HepG2 (cell line): ENCODE measurements at regions not wholly inside any gene's neighbourhood (a gene's known extent, or its start where the extent isn't known, plus 50 kb on each side); places are given as distances from the start of the nearest gene placed in this dataset.

Experiments used
- ARNTL ChIP-seq: sonication (generic); formaldehyde crosslinking; IDR thresholded peaks from 2 replicates; pipeline ENCODE4 v1.4.0; 2020; ENCODE audit warnings: mild to moderate bottlenecking, missing genetic modification reagents
- CBX2 ChIP-seq, 2 experiments: fragments of 200-600 bp in 1 of 2; sonication (generic); formaldehyde crosslinking in 1 of 2; IDR thresholded peaks; 2 replicates each; pipeline versions ENCODE4 v1.7.0 to v1.8.1; 2018 to 2022; ENCODE audit warnings: low read depth in 2 of 2, low read length in 1 of 2, mild to moderate bottlenecking in 1 of 2, missing genetic modification reagents in 1 of 2
- FOXK1 ChIP-seq: sonication (generic); formaldehyde crosslinking; IDR thresholded peaks from 2 replicates; pipeline ENCODE4 v1.4.0; 2020; ENCODE audit warnings: low read depth, missing genetic modification reagents, borderline replicate concordance
- HDAC1 ChIP-seq: sonication (generic); formaldehyde crosslinking; IDR thresholded peaks from 2 replicates; pipeline ENCODE4 v1.5.1; 2020; ENCODE audit warnings: mild to moderate bottlenecking, missing genetic modification reagents
- KDM2A ChIP-seq: sonication (generic); formaldehyde crosslinking; IDR thresholded peaks from 2 replicates; pipeline ENCODE4 v1.4.0; 2020; ENCODE audit warnings: low read depth, missing genetic modification reagents, borderline replicate concordance
- NFKBIZ ChIP-seq: IDR thresholded peaks from 2 replicates; pipeline ENCODE4 v1.6.1; 2018; ENCODE audit warnings: missing genetic modification reagents, missing compliant biosample characterization
- RORA ChIP-seq: sonication (generic); formaldehyde crosslinking; IDR thresholded peaks from 2 replicates; pipeline ENCODE4 v1.5.0; 2020; ENCODE audit warnings: mild to moderate bottlenecking, missing genetic modification reagents, moderate library complexity
- SIN3A ChIP-seq: IDR thresholded peaks from 2 replicates; pipeline ENCODE4 v1.6.1; 2011; ENCODE audit warnings: low read depth, mild to moderate bottlenecking, control low read depth, low read length, borderline replicate concordance
- SYNCRIP ChIP-seq: fragments of 200-400 bp; formaldehyde crosslinking; IDR thresholded peaks from 2 replicates; pipeline ENCODE4 v1.6.1; 2018; ENCODE audit warnings: mild to moderate bottlenecking, low read depth, low read length; ENCODE audit not compliant: insufficient read depth
- TBL1XR1 ChIP-seq: fragments of 150-350 bp; IDR thresholded peaks from 2 replicates; pipeline ENCODE4 v1.6.1; 2014; ENCODE audit warnings: borderline replicate concordance, low read length; ENCODE audit not compliant: partially characterized antibody
- TBP ChIP-seq: sonication (generic); formaldehyde crosslinking; IDR thresholded peaks from 2 replicates; pipeline ENCODE4 v1.5.0; 2020; ENCODE audit warnings: missing genetic modification reagents
- ZFP37 ChIP-seq: sonication (generic); formaldehyde crosslinking; IDR thresholded peaks from 2 replicates; pipeline ENCODE4 v1.4.0; 2020; ENCODE audit warnings: missing genetic modification reagents, borderline replicate concordance
- ZNF101 ChIP-seq: sonication (generic); formaldehyde crosslinking; IDR thresholded peaks from 2 replicates; pipeline ENCODE4 v1.4.0; 2020; ENCODE audit warnings: mild to moderate bottlenecking, low read depth, missing genetic modification reagents, borderline replicate concordance
- ZNF138 ChIP-seq: sonication (generic); formaldehyde crosslinking; IDR thresholded peaks from 2 replicates; pipeline ENCODE4 v1.5.0; 2020; ENCODE audit warnings: mild to moderate bottlenecking, low read depth, missing genetic modification reagents
- ZNF205 ChIP-seq: IDR thresholded peaks from 2 replicates; pipeline ENCODE4 v1.6.1; 2018; ENCODE audit warnings: missing biosample characterization, missing genetic modification reagents
- ZNF335 ChIP-seq: sonication (generic); formaldehyde crosslinking; IDR thresholded peaks from 2 replicates; pipeline ENCODE4 v1.4.0; 2020; ENCODE audit warnings: missing genetic modification reagents
- ZNF407 ChIP-seq: sonication (generic); formaldehyde crosslinking; IDR thresholded peaks from one replicate; pipeline ENCODE4 v1.5.1; 2020; ENCODE audit warnings: mild to moderate bottlenecking, missing genetic modification reagents; ENCODE audit errors: not compliant biosample characterization
- ZNF614 ChIP-seq: IDR thresholded peaks from 2 replicates; pipeline ENCODE4 v1.6.1; 2018; ENCODE audit warnings: missing biosample characterization, missing genetic modification reagents, inconsistent platforms, borderline replicate concordance
- ZNF770 ChIP-seq: sonication (generic); formaldehyde crosslinking; IDR thresholded peaks from 2 replicates; pipeline ENCODE4 v1.5.0; 2020; ENCODE audit warnings: mild to moderate bottlenecking, missing genetic modification reagents
- ZNF780A ChIP-seq: sonication (generic); formaldehyde crosslinking; IDR thresholded peaks from 2 replicates; pipeline ENCODE4 v1.8.0; 2022; ENCODE audit warnings: mild to moderate bottlenecking, missing genetic modification reagents, moderate library complexity

DNA sequence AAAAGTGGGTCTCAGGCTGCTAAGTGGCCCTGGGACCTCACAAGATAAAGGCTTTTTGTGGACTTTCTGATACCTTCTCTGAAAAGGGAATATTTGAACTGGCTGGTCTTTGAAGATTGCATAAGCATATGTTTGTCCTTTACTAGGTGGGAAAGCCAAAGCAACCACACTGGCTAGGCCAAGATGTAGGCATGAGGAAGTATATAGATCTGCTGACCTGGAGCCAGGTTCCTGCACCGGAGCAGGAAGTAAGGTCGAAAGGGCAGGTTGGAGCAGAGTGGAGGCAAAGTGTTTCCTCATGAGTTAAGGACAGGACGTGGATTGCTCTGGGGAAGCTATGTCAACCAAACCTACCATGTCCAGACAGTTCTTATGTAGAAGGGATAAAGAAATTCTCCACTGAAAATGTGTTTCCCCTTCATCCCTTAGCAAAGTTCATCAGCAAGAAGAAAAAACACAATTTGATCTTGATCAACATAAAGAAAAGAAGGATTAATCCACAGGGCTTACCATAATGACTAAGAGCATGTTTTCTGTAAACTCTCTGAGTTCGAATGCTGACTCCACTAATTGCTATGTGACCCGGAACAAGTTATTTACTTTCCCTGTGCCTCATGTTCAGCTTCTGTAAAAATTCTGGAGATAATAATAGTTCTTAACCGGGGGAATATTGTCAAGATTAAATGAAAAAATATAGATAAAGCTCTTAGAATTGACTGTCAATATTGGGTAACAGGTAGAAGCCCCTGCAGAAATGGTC lies 156.1 kb upstream of the SRD5A2 start (continued):
- TF ChIP-seq RORA (CRISPR knock-in tag) = no peak
- no peak for TF ChIP-seq ZNF101 (CRISPR knock-in tag)
- no peak for TF ChIP-seq TBL1XR1
- TF ChIP-seq TBP = no peak
- TF ChIP-seq FOXK1 (CRISPR knock-in tag) = peak; percentile 46; the same call in 1 of the 2 replicates
- no peak for TF ChIP-seq ZNF138 (CRISPR knock-in tag)
- TF ChIP-seq ZNF770 (CRISPR knock-in tag) = no peak
- TF ChIP-seq HDAC1 (CRISPR knock-in tag) = peak; percentile 75
- TF ChIP-seq ZNF407 (CRISPR knock-in tag) = no peak
- TF ChIP-seq ZFP37 = no peak
- TF ChIP-seq SIN3A = no peak
- TF ChIP-seq ZNF335 (CRISPR knock-in tag) = peak; percentile 70
- 0 out of 2 replicates have a peak, but pooled peaks have one; percentile 35 for TF ChIP-seq KDM2A (CRISPR knock-in tag)
- no peak for TF ChIP-seq ZNF205 (CRISPR knock-in tag)
- TF ChIP-seq ZNF614 (CRISPR knock-in tag) = peak; percentile 44; the same call in 1 of the 2 replicates
- TF ChIP-seq ARNTL (CRISPR knock-in tag) = 0 out of 2 replicates have a peak, but pooled peaks have one; percentile 48
- peak; percentile 40; the same call in 1 of the 2 replicates for TF ChIP-seq NFKBIZ (CRISPR knock-in tag)
- no peak for TF ChIP-seq CBX2 (IDR thresholded peaks at IDR 0.05; ENCODE audit: low read depth, low read length)
- TF ChIP-seq CBX2 (CRISPR knock-in tag; IDR thresholded peaks at IDR 0.05; ENCODE audit: low read depth) = no peak
- no peak for TF ChIP-seq SYNCRIP
- no peak for TF ChIP-seq ZNF780A (CRISPR knock-in tag)
